ENCODE measurements at regions not wholly inside any gene's neighbourhood (a gene's known extent, or its start where the extent isn't known, plus 50 kb on each side); places are given as distances from the start of the nearest gene placed in this dataset.

- no peak for TF ChIP-seq HDGF (IDR thresholded peaks at IDR 0.05; ENCODE audit: borderline replicate concordance)
- no peak for TF ChIP-seq TARDBP (IDR thresholded peaks at IDR 0.05)
- TF ChIP-seq FOXK2 (IDR thresholded peaks at IDR 0.05): no peak
- no peak for TF ChIP-seq LEF1 (IDR thresholded peaks at IDR 0.05; ENCODE audit: borderline replicate concordance)
- TF ChIP-seq ELF4 (IDR thresholded peaks at IDR 0.05): no peak
- no peak for DNase-seq (ENCODE audit: extremely low spot score)
- CTCF ChIA-PET: no interaction called here
- POLR2A ChIA-PET: no interaction called here
Measured at GRCh38 chr1:232176222-232176621, 453.7 kb downstream of the SIPA1L2 start.

DNA sequence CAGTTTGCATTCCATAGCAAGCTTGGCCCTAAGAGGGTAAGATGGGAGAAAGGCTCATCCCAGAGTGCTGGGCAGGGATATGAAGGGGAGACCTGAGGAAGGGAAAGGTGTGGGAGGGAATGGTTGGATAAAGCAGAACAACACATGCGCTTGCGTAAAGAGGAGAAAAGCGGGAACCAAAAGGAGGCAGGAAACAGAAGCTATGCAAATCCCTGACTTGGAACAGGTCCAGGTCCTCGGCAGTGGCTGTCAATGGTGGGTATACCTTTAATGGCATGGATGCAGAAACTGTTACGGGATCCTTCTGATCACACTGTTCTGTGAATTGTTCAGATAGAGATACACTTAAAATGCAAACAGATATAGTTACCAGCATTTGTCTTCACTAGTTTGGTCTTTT, 455.6 kb downstream of the SIPA1L2 start:
- no peak for DNase-seq (ENCODE audit: extremely low spot score)
- CTCF ChIA-PET: no interaction called here
- no peak for TF ChIP-seq NFRKB (IDR thresholded peaks at IDR 0.05)
- TF ChIP-seq ARNT (IDR thresholded peaks at IDR 0.05): no peak
- no peak for TF ChIP-seq TARDBP (IDR thresholded peaks at IDR 0.05)
- no peak for TF ChIP-seq FOXM1 (IDR thresholded peaks at IDR 0.05; ENCODE audit: borderline replicate concordance)
- no peak for TF ChIP-seq LEF1 (IDR thresholded peaks at IDR 0.05; ENCODE audit: borderline replicate concordance)
- no peak for TF ChIP-seq ELF4 (IDR thresholded peaks at IDR 0.05)
- no peak for TF ChIP-seq BHLHE40 (IDR thresholded peaks at IDR 0.05; ENCODE audit: borderline replicate concordance)
- TF ChIP-seq CTBP1 (IDR thresholded peaks at IDR 0.05; ENCODE audit: borderline replicate concordance): no peak
- TF ChIP-seq SP1 (IDR thresholded peaks at IDR 0.05): no peak
- TF ChIP-seq FOXA1 (IDR thresholded peaks at IDR 0.05): no peak
- TF ChIP-seq FOXK2 (IDR thresholded peaks at IDR 0.05): no peak
- no peak for TF ChIP-seq ZNF384 (IDR thresholded peaks at IDR 0.05)
- TF ChIP-seq SUZ12 (IDR thresholded peaks at IDR 0.05): no peak
- TF ChIP-seq HDGF (IDR thresholded peaks at IDR 0.05; ENCODE audit: borderline replicate concordance): no peak
- POLR2A ChIA-PET: no interaction called here

GRCh38 chr1:232172563-232172962, 457.4 kb downstream of the SIPA1L2 start:
- TF ChIP-seq CTBP1 (IDR thresholded peaks at IDR 0.05; ENCODE audit: borderline replicate concordance) (no peak), HDGF (IDR thresholded peaks at IDR 0.05; ENCODE audit: borderline replicate concordance) (no peak), FOXM1 (IDR thresholded peaks at IDR 0.05; ENCODE audit: borderline replicate concordance) (no peak), L3MBTL2 (conservative IDR thresholded peaks at IDR 0.05) (no peak), FOXA1 (IDR thresholded peaks at IDR 0.05) (no peak)
- TF ChIP-seq, protein P1, sequence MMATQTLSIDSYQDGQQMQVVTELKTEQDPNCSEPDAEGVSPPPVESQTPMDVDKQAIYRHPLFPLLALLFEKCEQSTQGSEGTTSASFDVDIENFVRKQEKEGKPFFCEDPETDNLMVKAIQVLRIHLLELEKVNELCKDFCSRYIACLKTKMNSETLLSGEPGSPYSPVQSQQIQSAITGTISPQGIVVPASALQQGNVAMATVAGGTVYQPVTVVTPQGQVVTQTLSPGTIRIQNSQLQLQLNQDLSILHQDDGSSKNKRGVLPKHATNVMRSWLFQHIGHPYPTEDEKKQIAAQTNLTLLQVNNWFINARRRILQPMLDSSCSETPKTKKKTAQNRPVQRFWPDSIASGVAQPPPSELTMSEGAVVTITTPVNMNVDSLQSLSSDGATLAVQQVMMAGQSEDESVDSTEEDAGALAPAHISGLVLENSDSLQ (IDR thresholded peaks at IDR 0.05): no peak
- ChIA-PET CTCF (interaction anchor here (0.6 kb wide), 2 partner anchors 112 to 367 kb away, joined by 3 read pairs; no protein-coding TSS in a partner anchor), POLR2A (no interaction called here)
- no peak for DNase-seq (ENCODE audit: extremely low spot score)

DNA sequence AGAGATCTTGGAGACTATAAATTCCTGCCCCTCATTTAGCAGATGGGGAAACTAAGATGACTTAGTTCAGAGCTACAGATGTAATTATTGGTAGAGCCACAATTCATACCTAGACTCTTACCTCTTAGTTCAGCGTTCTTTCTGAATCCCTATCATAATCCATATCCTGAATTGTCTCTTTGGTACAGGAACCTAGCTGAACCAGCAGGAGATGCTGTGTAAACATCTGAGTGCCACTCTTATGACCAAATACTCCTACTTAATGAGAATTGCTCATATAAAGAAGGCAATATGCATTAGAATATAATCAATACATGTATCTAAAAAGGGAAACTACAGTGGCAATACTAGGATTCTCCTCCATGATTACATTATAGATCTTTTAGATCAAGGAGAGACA, 459.0 kb downstream of the SIPA1L2 start:
- TF ChIP-seq LEF1 (IDR thresholded peaks at IDR 0.05; ENCODE audit: borderline replicate concordance): no peak
- TF ChIP-seq BHLHE40 (IDR thresholded peaks at IDR 0.05; ENCODE audit: borderline replicate concordance): no peak
- no peak for TF ChIP-seq ARNT (IDR thresholded peaks at IDR 0.05)
- TF ChIP-seq FOXK2 (IDR thresholded peaks at IDR 0.05): no peak
- TF ChIP-seq SUZ12 (IDR thresholded peaks at IDR 0.05): no peak
- no peak for TF ChIP-seq L3MBTL2 (conservative IDR thresholded peaks at IDR 0.05)
- no peak for TF ChIP-seq TARDBP (IDR thresholded peaks at IDR 0.05)
- no peak for TF ChIP-seq ELF4 (IDR thresholded peaks at IDR 0.05)
- TF ChIP-seq SP1 (IDR thresholded peaks at IDR 0.05): no peak
- TF ChIP-seq, protein P1 (IDR thresholded peaks at IDR 0.05): no peak
- TF ChIP-seq FOXA1 (IDR thresholded peaks at IDR 0.05): no peak
- no peak for TF ChIP-seq NFRKB (IDR thresholded peaks at IDR 0.05)
- no peak for TF ChIP-seq CTBP1 (IDR thresholded peaks at IDR 0.05; ENCODE audit: borderline replicate concordance)
- no peak for TF ChIP-seq HDGF (IDR thresholded peaks at IDR 0.05; ENCODE audit: borderline replicate concordance)
- TF ChIP-seq FOXM1 (IDR thresholded peaks at IDR 0.05; ENCODE audit: borderline replicate concordance): no peak
- no peak for TF ChIP-seq ZNF384 (IDR thresholded peaks at IDR 0.05)
- CTCF ChIA-PET: no interaction called here
- no peak for DNase-seq (ENCODE audit: extremely low spot score)
- POLR2A ChIA-PET: no interaction called here

DNA sequence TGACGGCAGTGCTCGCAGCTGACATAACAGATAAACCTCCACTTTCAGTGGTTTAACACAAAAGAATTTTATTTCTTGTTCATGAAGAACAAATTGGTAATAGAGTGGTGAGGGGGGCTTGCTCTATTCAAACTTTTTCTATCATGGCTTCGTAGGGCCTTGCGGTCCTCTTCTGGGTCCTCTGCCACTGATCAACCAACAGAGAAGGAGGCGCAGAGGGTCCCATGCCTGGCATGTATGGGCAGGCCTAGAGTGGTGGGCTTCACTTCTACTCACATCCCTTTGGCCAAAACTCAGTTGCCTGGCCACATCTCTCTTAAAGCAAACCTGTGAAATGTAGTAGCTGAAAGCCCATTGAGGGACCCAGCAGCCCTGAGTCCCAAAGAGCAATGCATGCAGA, 460.5 kb downstream of the SIPA1L2 start:
- TF ChIP-seq FOXK2 (IDR thresholded peaks at IDR 0.05) (no peak), NFRKB (IDR thresholded peaks at IDR 0.05) (no peak), ELF4 (IDR thresholded peaks at IDR 0.05) (no peak), SP1 (IDR thresholded peaks at IDR 0.05) (no peak), ZNF384 (IDR thresholded peaks at IDR 0.05) (no peak), CTBP1 (IDR thresholded peaks at IDR 0.05; ENCODE audit: borderline replicate concordance) (no peak), BHLHE40 (IDR thresholded peaks at IDR 0.05; ENCODE audit: borderline replicate concordance) (no peak), ARNT (IDR thresholded peaks at IDR 0.05) (no peak), SUZ12 (IDR thresholded peaks at IDR 0.05) (no peak)
- ChIA-PET CTCF (no interaction called here), POLR2A (no interaction called here)
- no peak for DNase-seq (ENCODE audit: extremely low spot score)

GRCh38 chr1:232168508-232168907, 461.4 kb downstream of the SIPA1L2 start:
- DNase-seq (ENCODE audit: extremely low spot score): no peak
- ChIA-PET POLR2A (no interaction called here), CTCF (interaction anchor here (0.6 kb wide), 1 partner anchor 347 kb away, joined by 5 read pairs; no protein-coding TSS in a partner anchor)
- TF ChIP-seq TARDBP (IDR thresholded peaks at IDR 0.05) (no peak), L3MBTL2 (conservative IDR thresholded peaks at IDR 0.05) (no peak), BHLHE40 (IDR thresholded peaks at IDR 0.05; ENCODE audit: borderline replicate concordance) (no peak)

DNA sequence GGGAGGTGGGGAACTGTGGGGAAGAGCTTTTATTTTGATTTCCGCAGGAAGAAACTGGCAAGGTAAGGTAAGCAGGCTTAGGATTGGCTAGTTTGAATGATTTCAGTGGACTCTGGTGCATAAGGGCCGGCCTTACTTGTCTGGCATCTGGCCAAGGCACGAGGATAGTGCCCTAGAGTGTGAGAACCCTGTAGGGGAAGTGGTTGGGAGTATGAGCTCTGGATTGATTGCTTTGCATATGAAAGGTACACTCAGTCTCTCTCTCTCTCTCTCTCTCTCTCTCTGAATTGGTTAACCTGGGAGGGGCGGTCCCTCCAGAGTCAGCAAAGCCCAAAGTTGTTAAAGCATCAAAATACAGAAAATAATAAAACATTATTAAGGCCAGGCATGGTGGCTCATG, 463.0 kb downstream of the SIPA1L2 start:
- TF ChIP-seq L3MBTL2 (conservative IDR thresholded peaks at IDR 0.05): no peak
- no peak for TF ChIP-seq NFRKB (IDR thresholded peaks at IDR 0.05)
- no peak for TF ChIP-seq HDGF (IDR thresholded peaks at IDR 0.05; ENCODE audit: borderline replicate concordance)
- no peak for TF ChIP-seq FOXA1 (IDR thresholded peaks at IDR 0.05)
- TF ChIP-seq SUZ12 (IDR thresholded peaks at IDR 0.05): no peak
- no peak for TF ChIP-seq LEF1 (IDR thresholded peaks at IDR 0.05; ENCODE audit: borderline replicate concordance)
- CTCF ChIA-PET: no interaction called here
- POLR2A ChIA-PET: no interaction called here
- DNase-seq (ENCODE audit: extremely low spot score): no peak
